ENCODE measurements at regions not wholly inside any gene's neighbourhood (a gene's known extent, or its start where the extent isn't known, plus 50 kb on each side); places are given as distances from the start of the nearest gene placed in this dataset.

DNA sequence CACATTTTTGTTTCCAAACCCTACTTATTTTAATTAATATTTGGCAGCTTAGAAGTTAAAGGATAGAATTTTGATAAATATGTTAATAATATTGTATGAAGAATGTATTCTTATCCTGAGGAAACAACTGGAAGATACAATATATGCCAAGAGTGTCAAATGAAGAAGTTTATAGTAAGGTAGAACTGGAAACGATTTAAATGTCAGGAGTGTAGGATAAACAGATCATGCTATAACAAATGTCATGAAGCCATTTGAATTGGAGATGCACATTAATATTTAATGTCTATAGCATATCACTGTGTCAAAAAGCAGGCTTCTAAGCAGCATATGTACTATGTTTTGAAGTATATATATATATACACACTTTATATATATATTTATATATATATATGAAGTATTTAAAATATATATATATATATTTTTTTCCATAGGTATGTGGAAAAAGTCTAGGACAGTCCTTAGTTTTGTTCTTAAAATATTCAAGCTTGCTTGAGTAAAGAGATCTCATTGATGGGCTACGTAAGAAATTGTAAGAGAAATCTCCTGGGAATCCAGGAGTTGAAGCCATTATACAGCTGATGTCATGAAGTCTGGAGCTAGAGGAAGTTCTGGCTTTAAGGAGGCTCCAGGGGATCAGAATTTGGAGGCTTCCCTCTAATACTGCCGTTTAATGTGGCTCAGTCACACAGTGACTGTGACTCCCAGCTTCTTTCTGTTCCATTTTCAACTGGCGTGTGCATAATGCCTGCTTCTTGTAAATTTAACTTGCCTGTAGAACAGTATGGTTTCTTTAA is 79.9 kb upstream of the MYCBP2 start:
- TF ChIP-seq, protein P1, sequence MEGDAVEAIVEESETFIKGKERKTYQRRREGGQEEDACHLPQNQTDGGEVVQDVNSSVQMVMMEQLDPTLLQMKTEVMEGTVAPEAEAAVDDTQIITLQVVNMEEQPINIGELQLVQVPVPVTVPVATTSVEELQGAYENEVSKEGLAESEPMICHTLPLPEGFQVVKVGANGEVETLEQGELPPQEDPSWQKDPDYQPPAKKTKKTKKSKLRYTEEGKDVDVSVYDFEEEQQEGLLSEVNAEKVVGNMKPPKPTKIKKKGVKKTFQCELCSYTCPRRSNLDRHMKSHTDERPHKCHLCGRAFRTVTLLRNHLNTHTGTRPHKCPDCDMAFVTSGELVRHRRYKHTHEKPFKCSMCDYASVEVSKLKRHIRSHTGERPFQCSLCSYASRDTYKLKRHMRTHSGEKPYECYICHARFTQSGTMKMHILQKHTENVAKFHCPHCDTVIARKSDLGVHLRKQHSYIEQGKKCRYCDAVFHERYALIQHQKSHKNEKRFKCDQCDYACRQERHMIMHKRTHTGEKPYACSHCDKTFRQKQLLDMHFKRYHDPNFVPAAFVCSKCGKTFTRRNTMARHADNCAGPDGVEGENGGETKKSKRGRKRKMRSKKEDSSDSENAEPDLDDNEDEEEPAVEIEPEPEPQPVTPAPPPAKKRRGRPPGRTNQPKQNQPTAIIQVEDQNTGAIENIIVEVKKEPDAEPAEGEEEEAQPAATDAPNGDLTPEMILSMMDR (conservative IDR thresholded peaks at IDR 0.05) = no peak
- TF ChIP-seq ZFX (IDR thresholded peaks at IDR 0.05) = no peak

Data from C4-2B (cell line).